CD14-positive monocyte (primary cell): ENCODE measurements at regions not wholly inside any gene's neighbourhood (a gene's known extent, or its start where the extent isn't known, plus 50 kb on each side); places are given as distances from the start of the nearest gene placed in this dataset.

Source experiments
- DNase-seq, 3 donors: peaks; one replicate each; pipeline ENCODE4 v3.0.0-alpha.2; 2011 to 2022
- H2AFZ ChIP-seq: 2 replicates; pipeline ENCODE4 v1.6.0; 2012; ENCODE audit warnings: mild to moderate bottlenecking, low read depth, low read length, inconsistent platforms; ENCODE audit not compliant: insufficient read depth, poor library complexity, severe bottlenecking
- H3K27ac ChIP-seq, 2 donors: 1 replicate in 1 of 2; 2 replicates in 1 of 2; pipeline ENCODE4 v1.5.1; 2012 to 2013; ENCODE audit warnings: low read length in 2 of 2, control low read depth in 1 of 2, inconsistent platforms in 1 of 2, low read depth in 1 of 2, mild to moderate bottlenecking in 1 of 2
- H3K27me3 ChIP-seq, 2 donors: one replicate each; pipeline versions ENCODE4 v1.6.0 to v1.6.1; 2011 to 2013; ENCODE audit warnings: low read length in 2 of 2; ENCODE audit not compliant: control insufficient read depth in 2 of 2, insufficient read depth in 2 of 2
- H3K36me3 ChIP-seq, 2 donors: replicated peaks in 1 of 2; 1 replicate in 1 of 2; 2 replicates in 1 of 2; pipeline versions ENCODE4 v1.5.1 to v1.6.1; 2012 to 2013; ENCODE audit warnings: low read length in 2 of 2, control low read depth in 1 of 2, inconsistent platforms in 1 of 2, mild to moderate bottlenecking in 1 of 2; ENCODE audit not compliant: insufficient read depth in 2 of 2, control insufficient read depth in 1 of 2
- H3K4me1 ChIP-seq, 2 donors: 1 replicate in 1 of 2; 2 replicates in 1 of 2; pipeline versions ENCODE4 v1.5.1 to v1.6.1; 2012 to 2013; ENCODE audit warnings: low read length in 2 of 2, control low read depth in 1 of 2, inconsistent platforms in 1 of 2, mild to moderate bottlenecking in 1 of 2, moderate library complexity in 1 of 2; ENCODE audit not compliant: insufficient read depth in 2 of 2, control insufficient read depth in 1 of 2
- H3K4me2 ChIP-seq: replicated peaks from 2 replicates; pipeline ENCODE3; 2012; ENCODE audit warnings: low read length, moderate library complexity, mild to moderate bottlenecking; ENCODE audit not compliant: poor library complexity, severe bottlenecking; ENCODE audit errors: extremely low read depth
- H3K4me3 ChIP-seq, 3 experiments: fragments of 200-600 bp in 1 of 3; sonication (generic) in 1 of 3; replicated peaks in 1 of 3; 1 replicate in 2 of 3; 2 replicates in 1 of 3; pipeline ENCODE4 v1.5.1; 2011 to 2013; ENCODE audit warnings: low read length in 3 of 3, mild to moderate bottlenecking in 3 of 3, control low read depth in 2 of 3, low read depth in 2 of 3, inconsistent platforms in 1 of 3, moderate library complexity in 1 of 3
- H3K79me2 ChIP-seq: 2 replicates; pipeline ENCODE4 v1.6.0; 2012; ENCODE audit warnings: mild to moderate bottlenecking, control low read depth, inconsistent platforms, low read length, moderate library complexity; ENCODE audit not compliant: insufficient read depth
- H3K9ac ChIP-seq: 2 replicates; pipeline ENCODE4 v1.6.0; 2017; ENCODE audit warnings: low read length, mild to moderate bottlenecking; ENCODE audit not compliant: insufficient read depth, poor library complexity, severe bottlenecking
- H3K9me3 ChIP-seq, 2 donors: replicated peaks in 1 of 2; 1 replicate in 1 of 2; 2 replicates in 1 of 2; pipeline versions ENCODE4 v1.5.1 to v1.6.1; 2012 to 2013; ENCODE audit warnings: low read length in 2 of 2, control low read depth in 1 of 2; ENCODE audit not compliant: control insufficient read depth in 1 of 2, insufficient read depth in 1 of 2
- H4K20me1 ChIP-seq: 2 replicates; pipeline ENCODE4 v1.6.0; 2012; ENCODE audit warnings: mild to moderate bottlenecking, low read length, control low read depth, moderate library complexity; ENCODE audit not compliant: insufficient read depth
- H3K27ac Mint-ChIP-seq, 7 donors: one replicate each; pipeline ENCODE4 v1.8.0; 2020; ENCODE audit warnings: mild to moderate bottlenecking in 7 of 7, mixed read lengths in 7 of 7, moderate library complexity in 6 of 7, inconsistent platforms in 2 of 7
- H3K27me3 Mint-ChIP-seq, 3 donors: one replicate each; pipeline ENCODE4 v1.8.0; 2021 to 2022; ENCODE audit warnings: low read depth in 3 of 3, mild to moderate bottlenecking in 3 of 3, mixed read lengths in 3 of 3, moderate library complexity in 3 of 3, inconsistent platforms in 1 of 3
- H3K36me3 Mint-ChIP-seq, 2 donors: one replicate each; pipeline ENCODE4 v1.8.0; 2020; ENCODE audit warnings: mixed read lengths in 2 of 2, inconsistent platforms in 1 of 2, mild to moderate bottlenecking in 1 of 2
- H3K4me1 Mint-ChIP-seq: one replicate; pipeline ENCODE4 v1.8.0; 2020; ENCODE audit warnings: mild to moderate bottlenecking, mixed read lengths
- H3K4me3 Mint-ChIP-seq, 2 donors: one replicate each; pipeline ENCODE4 v1.8.0; 2020; ENCODE audit warnings: mild to moderate bottlenecking in 2 of 2, mixed read lengths in 2 of 2, moderate library complexity in 1 of 2
- H3K9me3 Mint-ChIP-seq, 7 donors: one replicate each; pipeline ENCODE4 v1.8.0; 2020 to 2022; ENCODE audit warnings: mixed read lengths in 7 of 7, mild to moderate bottlenecking in 6 of 7, moderate library complexity in 6 of 7, inconsistent platforms in 2 of 7
- CTCF ChIP-seq: fragments of 200-600 bp; IDR thresholded peaks from one replicate; pipeline ENCODE4 v1.8.0; 2022; ENCODE audit warnings: antibody characterized with exemption, mild to moderate bottlenecking
- WGBS: methylation state at CpG from one replicate; pipeline ENCODE4 v1.1.5; 2013; ENCODE audit warnings: missing lambda C conversion rate; ENCODE audit not compliant: insufficient coverage; 5-methylcytosine and 5-hydroxymethylcytosine counted together
- intact Hi-C, 2 donors: fragments of 100-400 bp; cut with micrococcal nuclease; formaldehyde crosslinking; loops; one replicate each; pipeline versions ENCODE4 v1.15.0 to v1.15.1; 2023

GRCh38 chr22:22705328-22706100, 61.1 kb downstream of the GGTLC2 start:
- H3K4me3 Mint-ChIP-seq = no peak overlapping the region
- Histone ChIP-seq H3K36me3 (no peaks in the 10 kb centered on the region), H3K4me1 (no peaks in the 10 kb centered on the region), H3K27me3 (no peaks in the 10 kb centered on the region), H4K20me1 (no peaks in the 10 kb centered on the region), H3K79me2 (no peaks in the 10 kb centered on the region), H3K9me3 (no peaks in the 10 kb centered on the region), H3K4me3 (no peak overlapping the region), H3K4me2 (no peak overlapping the region), H3K9ac (no peak overlapping the region), H3K27ac (no peak overlapping the region), H2AFZ (no peak overlapping the region)
- H3K27me3 Mint-ChIP-seq = peaks cover 3 to 7% (median 5%) of the 10 kb centered on the region in 3 donors
- no peak for TF ChIP-seq CTCF
- peaks cover 2% of the 10 kb centered on the region for H3K4me1 Mint-ChIP-seq
- no peak overlapping the region for H3K27ac Mint-ChIP-seq
- intact Hi-C loops = no loop called here
- H3K9me3 Mint-ChIP-seq = no peaks in the 10 kb centered on the region
- no peak for DNase-seq
- no peaks in the 10 kb centered on the region for H3K36me3 Mint-ChIP-seq
- WGBS = 100% methylated on average over 2 of the region's 5 CpGs

GRCh38 chr22:22706253-22706915, 62.0 kb downstream of the GGTLC2 start:
- Mint-ChIP-seq H3K9me3 (no peaks in the 10 kb centered on the region), H3K27ac (no peak overlapping the region), H3K4me1 (peaks cover 6% of the 10 kb centered on the region), H3K27me3 (peaks cover 2 to 7% (median 2%) of the 10 kb centered on the region in 3 donors), H3K4me3 (no peak overlapping the region), H3K36me3 (no peaks in the 10 kb centered on the region)
- Histone ChIP-seq H3K27ac (no peak overlapping the region), H3K4me1 (no peaks in the 10 kb centered on the region), H3K4me2 (no peak overlapping the region), H3K79me2 (no peaks in the 10 kb centered on the region), H3K27me3 (no peaks in the 10 kb centered on the region), H3K9me3 (no peaks in the 10 kb centered on the region), H3K4me3 (no peak overlapping the region), H3K9ac (no peak overlapping the region), H2AFZ (no peak overlapping the region), H3K36me3 (no peaks in the 10 kb centered on the region), H4K20me1 (no peaks in the 10 kb centered on the region)
- no peak for DNase-seq
- WGBS = 83% methylated on average over 1 of the region's 4 CpGs
- no peak for TF ChIP-seq CTCF
- intact Hi-C loops = no loop called here
